ENCODE measurements at regions not wholly inside any gene's neighbourhood (a gene's known extent, or its start where the extent isn't known, plus 50 kb on each side); places are given as distances from the start of the nearest gene placed in this dataset.

DNA sequence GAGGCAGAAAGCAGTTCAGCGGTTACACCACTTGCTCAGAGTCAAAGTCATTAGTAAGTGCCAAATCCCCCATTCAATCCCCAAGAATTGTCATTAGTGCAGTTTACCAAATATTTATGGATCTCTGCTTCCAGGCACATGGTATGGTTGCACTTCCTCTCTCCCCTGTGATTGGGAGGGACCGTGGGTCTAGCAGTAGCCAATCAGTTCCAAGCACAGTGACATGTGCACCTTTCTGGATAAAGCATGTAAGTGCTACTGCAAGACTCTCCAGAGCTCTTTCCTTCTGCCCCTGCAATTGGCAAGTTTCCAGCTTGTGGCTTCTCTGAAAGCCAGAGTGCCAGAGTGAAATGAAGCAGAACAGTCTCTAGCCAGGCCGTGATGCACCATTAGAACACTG is 85.3 kb upstream of the FLRT2 start:
- Histone ChIP-seq H3K36me3 (ENCODE audit: low read depth) (no peaks in the 10 kb centered on the region), H3K9me3 (no peaks in the 10 kb centered on the region), H3K4me1 (ENCODE audit: low read depth) (no peaks in the 10 kb centered on the region), H3K4me3 (no peak overlapping the region)
- intact Hi-C loops (cut with DNase I, micrococcal nuclease): no loop called here
- no peak for ATAC-seq
- DNase-seq: no peak
- no peak for TF ChIP-seq CTCF (IDR thresholded peaks at IDR 0.05)

DNA sequence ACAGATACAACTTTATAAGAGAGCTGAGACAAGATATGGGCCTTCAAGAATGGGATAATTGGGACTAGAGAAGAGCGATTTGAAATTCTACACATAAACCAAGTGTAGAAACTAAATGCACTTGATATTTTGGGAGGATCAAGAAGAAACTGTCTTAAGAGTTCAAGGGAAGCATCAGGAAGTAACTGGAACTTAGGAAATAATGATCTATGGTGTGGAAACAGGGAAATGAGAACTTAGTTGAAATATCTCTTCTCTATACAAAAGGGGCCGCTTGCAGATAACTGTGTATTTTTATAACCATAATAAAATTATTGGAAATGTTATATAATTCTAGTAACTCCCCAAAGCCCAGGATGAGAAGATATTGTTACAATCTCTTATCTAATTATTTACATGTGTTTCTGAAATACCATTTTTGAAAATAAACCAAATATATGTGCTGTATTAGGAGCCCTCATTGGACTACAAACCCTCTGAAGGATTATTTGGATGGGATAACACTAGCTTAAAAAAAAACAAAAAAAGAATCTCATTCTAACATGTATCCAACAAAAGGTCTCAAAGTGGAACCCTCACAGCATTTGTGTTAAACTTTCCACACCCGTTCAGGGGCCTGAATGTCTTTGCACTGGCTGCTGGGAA is 84.7 kb upstream of the FLRT2 start:
- TF ChIP-seq CTCF (IDR thresholded peaks at IDR 0.05): no peak
- Histone ChIP-seq H3K4me1 (ENCODE audit: low read depth) (no peaks in the 10 kb centered on the region), H3K4me3 (no peak overlapping the region), H3K9me3 (no peaks in the 10 kb centered on the region), H3K36me3 (ENCODE audit: low read depth) (no peaks in the 10 kb centered on the region)
- DNase-seq (no peak), ATAC-seq (no peak)
- intact Hi-C loops (cut with DNase I, micrococcal nuclease): no loop called here

- Histone ChIP-seq H3K4me1 (ENCODE audit: low read depth) (no peaks in the 10 kb centered on the region), H3K4me3 (no peak overlapping the region), H3K36me3 (ENCODE audit: low read depth) (no peaks in the 10 kb centered on the region), H3K9me3 (no peaks in the 10 kb centered on the region)
- TF ChIP-seq CTCF (IDR thresholded peaks at IDR 0.05): no peak
- DNase-seq: no peak
- ATAC-seq: no peak
- intact Hi-C loops (cut with DNase I, micrococcal nuclease): no loop called here
Measured at GRCh38 chr14:85447883-85448282, 82.1 kb upstream of the FLRT2 start.

- no peak for TF ChIP-seq CTCF (IDR thresholded peaks at IDR 0.05)
- ATAC-seq: no peak
- no peaks in the 10 kb centered on the region for H3K4me1 ChIP-seq (ENCODE audit: low read depth)
- no peaks in the 10 kb centered on the region for H3K36me3 ChIP-seq (ENCODE audit: low read depth)
- H3K9me3 ChIP-seq: no peaks in the 10 kb centered on the region
- DNase-seq: no peak
- H3K4me3 ChIP-seq: no peak overlapping the region
- intact Hi-C loops (cut with DNase I, micrococcal nuclease): no loop called here
Measured at GRCh38 chr14:85451421-85451820, 78.5 kb upstream of the FLRT2 start.

GRCh38 chr14:85453401-85454225 is 76.3 kb upstream of the FLRT2 start:
- intact Hi-C loops (cut with DNase I, micrococcal nuclease): no loop called here

More at GRCh38 chr14:85453401-85454225, 76.3 kb upstream of the FLRT2 start:
- DNase-seq: no peak
- Histone ChIP-seq H3K4me1 (ENCODE audit: low read depth) (no peaks in the 10 kb centered on the region), H3K36me3 (ENCODE audit: low read depth) (no peaks in the 10 kb centered on the region), H3K9me3 (no peaks in the 10 kb centered on the region), H3K4me3 (no peak overlapping the region)
- no peak for ATAC-seq
- TF ChIP-seq CTCF (IDR thresholded peaks at IDR 0.05): no peak

All from mucosa of descending colon (tissue), 3 donors.